VCaP (cell line): ENCODE measurements at regions not wholly inside any gene's neighbourhood (a gene's known extent, or its start where the extent isn't known, plus 50 kb on each side); places are given as distances from the start of the nearest gene placed in this dataset.
"Not testable (repeated sequence)": the region's sequence is repeated elsewhere in the genome, so short reads cannot be mapped to it uniquely, and the experiment has no call there.

ENCODE experiments used
- H3K27ac ChIP-seq: fragments of 450-650 bp; 2 replicates; pipeline ENCODE4 v1.5.1; 2017
- TF ChIP-seq, protein P1 (sequence below): fragments of 450-650 bp; conservative IDR thresholded peaks from 2 replicates; pipeline ENCODE4 v1.5.1; 2017; ENCODE audit warnings: mild to moderate bottlenecking, moderate library complexity

DNA sequence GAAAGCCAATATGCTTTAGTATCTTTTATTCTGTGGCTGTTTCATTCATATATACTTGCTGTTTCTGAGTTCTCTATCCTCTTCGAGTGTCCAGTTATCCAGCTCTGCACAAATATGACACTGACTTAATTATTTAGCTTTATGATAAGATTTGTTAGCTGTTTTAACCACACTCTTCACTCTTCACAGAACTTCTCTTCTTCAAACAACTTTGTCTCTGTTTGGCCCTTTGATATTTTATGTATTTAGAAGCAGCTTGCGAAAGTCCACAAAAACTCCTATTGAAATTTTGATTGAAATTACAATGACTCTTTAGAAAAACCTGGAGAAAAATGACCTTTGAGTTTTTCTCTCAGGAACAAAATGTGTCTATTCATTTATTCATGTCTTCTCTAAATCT lies 407.0 kb downstream of the CPS1 start:
- TF ChIP-seq, protein P1, sequence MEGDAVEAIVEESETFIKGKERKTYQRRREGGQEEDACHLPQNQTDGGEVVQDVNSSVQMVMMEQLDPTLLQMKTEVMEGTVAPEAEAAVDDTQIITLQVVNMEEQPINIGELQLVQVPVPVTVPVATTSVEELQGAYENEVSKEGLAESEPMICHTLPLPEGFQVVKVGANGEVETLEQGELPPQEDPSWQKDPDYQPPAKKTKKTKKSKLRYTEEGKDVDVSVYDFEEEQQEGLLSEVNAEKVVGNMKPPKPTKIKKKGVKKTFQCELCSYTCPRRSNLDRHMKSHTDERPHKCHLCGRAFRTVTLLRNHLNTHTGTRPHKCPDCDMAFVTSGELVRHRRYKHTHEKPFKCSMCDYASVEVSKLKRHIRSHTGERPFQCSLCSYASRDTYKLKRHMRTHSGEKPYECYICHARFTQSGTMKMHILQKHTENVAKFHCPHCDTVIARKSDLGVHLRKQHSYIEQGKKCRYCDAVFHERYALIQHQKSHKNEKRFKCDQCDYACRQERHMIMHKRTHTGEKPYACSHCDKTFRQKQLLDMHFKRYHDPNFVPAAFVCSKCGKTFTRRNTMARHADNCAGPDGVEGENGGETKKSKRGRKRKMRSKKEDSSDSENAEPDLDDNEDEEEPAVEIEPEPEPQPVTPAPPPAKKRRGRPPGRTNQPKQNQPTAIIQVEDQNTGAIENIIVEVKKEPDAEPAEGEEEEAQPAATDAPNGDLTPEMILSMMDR = no peak

DNA sequence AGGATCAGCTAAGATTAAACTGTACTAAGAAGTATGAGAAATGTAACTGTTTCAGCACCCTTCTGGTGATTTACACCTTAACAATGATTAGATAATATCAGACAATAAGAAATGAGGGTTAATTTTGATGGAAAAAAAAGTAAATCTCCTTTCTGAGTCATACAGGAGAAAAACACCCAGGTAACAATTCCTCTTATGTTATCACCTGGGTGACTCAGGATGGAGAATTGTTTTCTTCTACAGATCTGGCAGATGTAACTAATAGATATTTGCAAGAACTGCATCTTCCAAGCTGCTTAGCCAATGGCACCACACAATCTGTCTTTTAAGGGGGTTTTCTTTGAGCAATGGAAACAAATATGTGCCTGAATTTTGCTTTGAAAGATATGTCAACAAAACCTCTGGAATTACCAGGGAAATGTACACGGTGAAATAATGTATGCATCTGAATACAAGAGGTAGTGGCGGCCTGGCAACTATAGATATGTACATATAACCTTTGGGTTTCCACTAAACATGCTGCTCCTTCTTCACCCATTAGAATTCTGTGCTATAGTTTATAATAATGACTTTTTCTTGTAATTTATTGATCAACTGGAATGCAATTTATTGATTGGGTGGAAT lies 407.9 kb downstream of the CPS1 start:
- TF ChIP-seq, protein P1 = no peak
- no peak overlapping the region for H3K27ac ChIP-seq

More for the DNA sequence above, 407.0 kb downstream of the CPS1 start:
- no peak overlapping the region for H3K27ac ChIP-seq

DNA sequence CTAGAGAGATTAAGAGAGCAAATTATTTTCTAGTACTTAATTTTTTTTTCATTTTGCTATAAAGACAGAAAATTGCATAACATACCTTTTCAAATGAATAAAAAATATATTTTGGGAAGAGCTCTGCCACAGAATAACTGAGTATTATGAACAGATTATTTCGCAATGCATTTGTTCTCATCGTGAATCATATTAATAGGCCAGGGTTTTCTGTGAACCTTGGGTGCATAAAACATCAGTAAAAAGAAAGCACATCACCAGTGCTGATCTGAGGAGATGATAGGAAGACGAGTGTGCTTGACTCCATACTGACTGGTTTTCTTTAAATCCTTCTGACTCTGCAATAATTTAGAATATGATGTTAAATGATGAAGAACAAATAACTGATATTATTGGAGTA lies 409.1 kb downstream of the CPS1 start:
- TF ChIP-seq, protein P1 = no peak
- H3K27ac ChIP-seq = no peak overlapping the region

DNA sequence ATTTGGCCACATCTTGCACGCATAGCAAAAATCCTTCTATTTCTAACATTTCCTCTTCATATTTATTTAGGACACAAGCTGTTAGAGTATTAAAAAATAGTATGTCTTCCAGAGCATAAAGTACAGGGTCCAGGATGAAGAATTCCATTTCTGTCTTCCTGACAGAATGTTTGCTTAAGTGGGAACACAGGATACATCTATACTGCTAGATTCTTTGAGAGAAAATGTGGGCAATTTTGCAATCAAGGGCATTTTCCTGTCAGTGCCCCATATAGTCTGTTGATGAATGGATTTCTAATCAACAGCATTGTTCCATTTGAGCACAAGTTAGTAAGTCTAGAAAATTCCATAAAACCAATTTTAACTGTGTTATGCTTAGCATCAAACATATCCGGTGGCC lies 409.9 kb downstream of the CPS1 start:
- TF ChIP-seq, protein P1 = no peak

DNA sequence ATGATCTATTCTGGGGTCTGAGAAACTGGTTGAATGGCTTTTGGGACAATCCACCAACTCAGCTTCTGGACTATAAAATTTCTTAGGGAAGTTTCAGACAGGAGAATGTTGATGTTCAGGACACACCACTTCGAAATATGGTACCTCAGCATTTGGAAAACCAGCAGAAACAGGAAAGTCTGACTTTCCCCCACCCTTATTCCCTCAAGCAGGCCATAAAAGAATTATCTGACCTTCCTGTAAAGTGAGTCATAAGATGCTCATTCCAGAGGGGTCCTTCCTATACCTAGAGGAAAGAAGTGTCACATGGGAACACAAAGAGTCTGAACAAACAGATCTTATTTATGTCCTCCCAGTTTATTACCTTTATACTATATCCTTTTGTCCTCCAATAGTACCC lies 415.0 kb downstream of the CPS1 start:
- TF ChIP-seq, protein P1 = no peak
- no peak overlapping the region for H3K27ac ChIP-seq

More for the DNA sequence above, 409.9 kb downstream of the CPS1 start:
- no peak overlapping the region for H3K27ac ChIP-seq

DNA sequence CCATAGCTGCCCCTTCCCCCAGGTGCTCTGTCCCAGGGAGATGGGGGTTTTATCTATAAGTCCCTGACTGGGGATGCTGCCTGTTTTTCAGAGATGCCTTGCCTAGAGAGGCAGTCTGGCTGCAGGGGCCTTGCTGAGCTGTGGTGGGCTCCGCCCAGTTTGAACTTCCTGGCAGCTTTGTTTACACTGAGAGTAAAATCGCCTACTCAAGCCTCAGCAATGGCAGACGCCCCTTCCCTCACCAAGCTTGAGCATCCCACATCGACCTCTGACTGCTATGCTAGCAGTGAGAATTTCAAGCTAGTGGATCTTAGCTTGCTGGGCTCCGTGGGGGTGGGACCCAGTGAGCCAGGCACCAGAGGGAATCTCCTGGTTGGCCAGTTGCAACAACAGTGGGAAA lies 430.4 kb downstream of the CPS1 start:
- H3K27ac ChIP-seq = not testable (repeated sequence)

DNA sequence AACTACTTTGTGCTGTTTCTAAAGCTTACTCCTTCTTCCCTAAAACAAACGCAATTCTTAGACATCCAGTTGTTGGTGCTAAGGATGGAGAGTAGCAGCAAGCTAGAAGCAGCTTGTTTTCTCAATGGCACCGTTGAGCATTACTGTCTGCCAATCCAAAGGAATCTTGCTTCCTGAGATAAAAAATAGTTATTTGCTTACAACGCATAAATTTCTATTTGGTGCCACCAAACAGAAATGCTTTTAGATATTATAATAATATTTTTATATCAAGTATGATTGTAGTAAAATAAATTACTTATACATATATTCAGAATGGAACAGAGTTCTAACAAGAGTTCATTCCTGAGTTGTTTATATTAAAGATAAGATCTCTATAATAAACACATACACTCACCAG lies 434.7 kb downstream of the CPS1 start:
- TF ChIP-seq, protein P1 = no peak
- H3K27ac ChIP-seq = no peak overlapping the region

DNA sequence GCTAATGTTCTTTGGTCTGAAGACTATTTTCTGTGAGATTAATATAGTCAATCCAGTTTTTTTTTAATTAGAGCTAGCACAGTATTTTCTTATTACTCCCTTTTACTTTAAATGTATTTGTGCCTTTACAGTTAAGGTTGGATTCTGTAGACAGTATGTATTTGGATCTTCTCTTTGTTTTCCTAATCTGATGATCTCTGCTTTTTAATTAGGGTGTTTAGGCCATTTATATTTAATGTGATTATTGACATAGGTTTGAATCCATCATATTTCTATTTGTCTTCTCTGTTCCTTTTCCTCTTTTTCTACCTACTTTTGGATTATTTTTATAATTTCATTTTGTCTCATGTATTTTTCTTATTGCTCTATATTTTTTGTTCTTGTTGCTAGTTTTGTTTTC lies 437.7 kb downstream of the CPS1 start:
- no peak overlapping the region for H3K27ac ChIP-seq
- TF ChIP-seq, protein P1 = no peak
